ENCODE measurements at regions not wholly inside any gene's neighbourhood (a gene's known extent, or its start where the extent isn't known, plus 50 kb on each side); places are given as distances from the start of the nearest gene placed in this dataset.

DNA sequence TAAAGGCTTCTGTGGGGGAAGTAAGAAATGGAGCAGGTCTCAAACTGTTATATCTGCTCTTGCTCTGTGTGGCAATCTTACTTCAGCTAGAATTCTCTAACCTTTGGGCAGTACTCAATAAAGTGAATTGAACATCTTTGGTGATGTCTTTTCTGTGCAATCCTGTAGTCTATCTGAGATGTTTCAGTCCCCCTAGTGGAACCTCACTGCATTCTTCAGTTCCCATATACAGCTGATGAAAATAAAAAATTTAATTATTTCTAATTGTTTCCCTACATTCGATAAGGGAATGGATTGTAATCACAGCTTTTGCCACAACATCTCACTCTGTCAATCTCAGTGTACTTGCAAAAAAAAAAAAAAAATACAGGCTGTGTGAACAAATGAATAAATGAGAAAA lies 522.6 kb downstream of the DNAJB9 start:
- no peak for DNase-seq
- Histone ChIP-seq H3K4me1 (ENCODE audit: control insufficient read depth in 2 of 2, insufficient read depth in 2 of 2, low read length in 2 of 2) (no peaks in the 10 kb centered on the region), H3K4me3 (ENCODE audit: low read length) (no peak overlapping the region), H3K27me3 (ENCODE audit: control insufficient read depth in 2 of 2, insufficient read depth in 2 of 2, low read length in 2 of 2) (no peaks in the 10 kb centered on the region), H3K27ac (ENCODE audit: low read depth, low read length) (no peak overlapping the region), H3K36me3 (ENCODE audit: control insufficient read depth in 2 of 3, insufficient read depth in 3 of 3, low read length in 3 of 3) (no peaks in the 10 kb centered on the region), H3K9me3 (ENCODE audit: control insufficient read depth in 2 of 3, low read length in 3 of 3) (no peaks in the 10 kb centered on the region)
- ATAC-seq: no peak
- Mint-ChIP-seq H3K36me3 (no peaks in the 10 kb centered on the region), H3K27me3 (no peaks in the 10 kb centered on the region), H3K27ac (no peak overlapping the region), H3K4me3 (no peak overlapping the region), H3K4me1 (no peaks in the 10 kb centered on the region), H3K9me3 (peaks cover 0 to 15% (median 3%) of the 10 kb centered on the region in 11 donors)
- POLR2A ChIA-PET: no interaction called here
- CTCF ChIA-PET: interaction anchor here (0.8 kb wide), 1 partner anchor 12 kb away, joined by 3 read pairs; no protein-coding TSS in a partner anchor
- intact Hi-C loops (cut with micrococcal nuclease): no loop called here

DNA sequence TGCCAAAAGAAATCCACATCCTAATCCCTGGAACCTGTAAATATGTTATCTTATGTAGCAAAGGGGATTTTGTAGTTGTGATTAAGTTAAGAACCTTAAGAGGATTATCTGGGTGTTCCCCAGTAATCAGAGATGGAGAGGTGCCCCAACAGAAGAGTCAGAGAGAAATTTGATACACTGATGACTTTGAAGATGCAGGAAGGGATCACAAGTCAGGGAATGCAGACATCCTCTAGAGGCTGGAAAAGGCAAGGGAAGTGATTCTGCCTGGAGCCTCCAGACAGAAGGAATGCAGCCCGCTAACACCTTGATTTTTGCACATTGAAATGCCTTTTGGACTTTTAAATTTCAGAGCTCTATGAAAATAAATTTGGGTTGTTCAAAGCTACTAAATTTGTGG lies 531.7 kb downstream of the DNAJB9 start:
- Histone ChIP-seq H3K27ac (ENCODE audit: low read depth, low read length) (no peak overlapping the region), H3K4me1 (ENCODE audit: control insufficient read depth in 2 of 2, insufficient read depth in 2 of 2, low read length in 2 of 2) (no peaks in the 10 kb centered on the region), H3K9me3 (ENCODE audit: control insufficient read depth in 2 of 3, low read length in 3 of 3) (no peaks in the 10 kb centered on the region), H3K4me3 (ENCODE audit: low read length) (no peak overlapping the region), H3K36me3 (ENCODE audit: control insufficient read depth in 2 of 3, insufficient read depth in 3 of 3, low read length in 3 of 3) (no peaks in the 10 kb centered on the region), H3K27me3 (ENCODE audit: control insufficient read depth in 2 of 2, insufficient read depth in 2 of 2, low read length in 2 of 2) (no peaks in the 10 kb centered on the region)
- no peak for DNase-seq
- H3K9me3 Mint-ChIP-seq: peaks cover 0 to 14% (median 0%) of the 10 kb centered on the region in 11 donors
- ChIA-PET POLR2A (no interaction called here), CTCF (no interaction called here)
- no peaks in the 10 kb centered on the region for H3K27me3 Mint-ChIP-seq
- no peak overlapping the region for H3K4me3 Mint-ChIP-seq
- H3K4me1 Mint-ChIP-seq: no peaks in the 10 kb centered on the region
- H3K36me3 Mint-ChIP-seq: no peaks in the 10 kb centered on the region
- no peak for ATAC-seq
- no peak overlapping the region for H3K27ac Mint-ChIP-seq
- intact Hi-C loops (cut with micrococcal nuclease): no loop called here

DNA sequence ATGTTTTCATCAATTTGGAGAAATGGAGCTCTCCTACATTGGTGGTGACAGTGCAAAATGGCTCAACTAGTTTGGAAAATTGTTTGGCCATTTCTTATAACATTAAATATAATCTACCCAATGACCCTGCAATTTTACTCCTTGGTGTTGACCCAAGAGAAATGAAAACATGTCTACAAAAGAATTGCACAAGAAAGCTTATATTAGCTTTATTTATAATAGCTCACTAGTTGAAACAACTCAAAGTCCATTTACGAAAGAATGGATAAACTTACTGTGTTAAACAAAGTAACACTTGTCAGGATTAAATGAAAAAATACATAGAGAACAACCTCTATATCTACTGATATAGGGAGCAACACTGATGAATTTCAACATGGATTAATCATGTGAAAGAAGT lies 539.9 kb downstream of the DNAJB9 start:
- H3K27me3 Mint-ChIP-seq: no peaks in the 10 kb centered on the region
- no peak overlapping the region for H3K27ac Mint-ChIP-seq
- Histone ChIP-seq H3K4me1 (ENCODE audit: control insufficient read depth in 2 of 2, insufficient read depth in 2 of 2, low read length in 2 of 2) (no peaks in the 10 kb centered on the region), H3K36me3 (ENCODE audit: control insufficient read depth in 2 of 3, insufficient read depth in 3 of 3, low read length in 3 of 3) (no peaks in the 10 kb centered on the region), H3K27me3 (ENCODE audit: control insufficient read depth in 2 of 2, insufficient read depth in 2 of 2, low read length in 2 of 2) (no peaks in the 10 kb centered on the region), H3K9me3 (ENCODE audit: control insufficient read depth in 2 of 3, low read length in 3 of 3) (no peaks in the 10 kb centered on the region), H3K27ac (ENCODE audit: low read depth, low read length) (no peak overlapping the region), H3K4me3 (ENCODE audit: low read length) (no peak overlapping the region)
- no peaks in the 10 kb centered on the region for H3K36me3 Mint-ChIP-seq
- intact Hi-C loops (cut with micrococcal nuclease): no loop called here
- no peak for ATAC-seq
- no peak overlapping the region for H3K4me3 Mint-ChIP-seq
- DNase-seq: no peak
- POLR2A ChIA-PET: no interaction called here
- H3K4me1 Mint-ChIP-seq: no peaks in the 10 kb centered on the region
- peaks cover 0 to 6% (median 0%) of the 10 kb centered on the region in 11 donors for H3K9me3 Mint-ChIP-seq
- CTCF ChIA-PET: no interaction called here

DNA sequence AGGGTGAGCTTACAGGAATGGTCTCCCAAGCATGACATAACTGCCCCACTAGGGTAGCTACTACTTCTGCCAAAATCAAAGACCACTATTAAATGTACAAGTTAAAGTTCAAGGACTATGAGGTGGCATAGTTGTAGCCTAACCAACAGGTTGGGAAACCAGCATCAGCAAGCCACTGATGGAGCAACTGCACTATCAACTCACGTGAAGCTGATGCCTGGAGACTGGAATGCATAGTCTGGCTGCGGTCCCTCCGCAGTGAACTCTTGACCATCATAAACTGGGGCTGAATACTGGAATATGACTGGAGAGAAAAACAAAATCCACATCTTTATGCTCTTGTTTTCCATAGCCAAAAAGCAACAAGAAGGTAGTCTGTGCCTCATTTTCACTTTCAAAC lies 541.4 kb downstream of the DNAJB9 start:
- no peaks in the 10 kb centered on the region for H3K4me1 Mint-ChIP-seq
- ChIA-PET POLR2A (no interaction called here), CTCF (no interaction called here)
- H3K27me3 Mint-ChIP-seq: no peaks in the 10 kb centered on the region
- no peak overlapping the region for H3K4me3 Mint-ChIP-seq
- no peak overlapping the region for H3K27ac Mint-ChIP-seq
- H3K36me3 Mint-ChIP-seq: no peaks in the 10 kb centered on the region
- peaks cover 0 to 6% (median 0%) of the 10 kb centered on the region in 11 donors for H3K9me3 Mint-ChIP-seq
- no peak for DNase-seq
- H3K9me3 ChIP-seq (ENCODE audit: control insufficient read depth in 2 of 3, low read length in 3 of 3): no peaks in the 10 kb centered on the region
- H3K4me3 ChIP-seq (ENCODE audit: low read length): no peak overlapping the region
- H3K27ac ChIP-seq (ENCODE audit: low read depth, low read length): no peak overlapping the region
- H3K4me1 ChIP-seq (ENCODE audit: control insufficient read depth in 2 of 2, insufficient read depth in 2 of 2, low read length in 2 of 2): no peaks in the 10 kb centered on the region
- ATAC-seq: no peak
- no peaks in the 10 kb centered on the region for H3K27me3 ChIP-seq (ENCODE audit: control insufficient read depth in 2 of 2, insufficient read depth in 2 of 2, low read length in 2 of 2)
- intact Hi-C loops (cut with micrococcal nuclease): no loop called here
- H3K36me3 ChIP-seq (ENCODE audit: control insufficient read depth in 2 of 3, insufficient read depth in 3 of 3, low read length in 3 of 3): no peaks in the 10 kb centered on the region

DNA sequence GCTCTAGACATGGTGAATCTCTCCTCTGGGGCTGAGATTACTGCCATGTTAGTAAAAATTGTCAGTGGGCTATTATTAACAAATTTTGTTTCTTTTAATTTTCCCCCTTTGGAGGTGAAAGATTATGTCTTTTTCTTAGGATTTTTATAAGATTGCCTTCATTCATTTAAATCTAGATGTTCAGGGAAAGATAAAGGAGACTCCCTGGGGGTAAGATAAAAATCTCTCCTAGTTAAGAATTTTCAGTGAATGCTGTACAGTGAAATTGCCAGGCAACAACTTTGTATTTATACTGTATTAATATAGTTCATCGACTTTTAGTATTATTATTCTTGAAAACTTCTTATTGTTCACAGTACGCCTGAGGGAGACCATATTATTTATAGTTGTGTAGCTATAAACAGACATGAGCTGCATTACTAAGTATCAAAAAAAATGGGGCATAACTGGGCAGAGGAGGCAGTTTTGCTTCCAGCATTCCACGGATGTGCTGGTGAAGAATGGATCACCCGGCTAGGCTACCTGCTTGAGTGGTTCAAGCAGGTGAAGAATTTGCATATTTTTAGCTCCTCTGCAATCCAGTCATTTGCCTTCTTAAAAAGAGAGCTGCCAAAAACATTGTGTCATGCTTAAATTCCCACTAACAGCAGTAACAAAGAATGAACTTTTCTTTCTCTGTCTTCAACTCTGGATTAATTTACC lies 552.1 kb downstream of the DNAJB9 start:
- Mint-ChIP-seq H3K36me3 (no peaks in the 10 kb centered on the region), H3K27ac (no peak overlapping the region), H3K9me3 (peaks cover 0 to 5% (median 2%) of the 10 kb centered on the region in 11 donors), H3K4me1 (no peaks in the 10 kb centered on the region), H3K27me3 (no peaks in the 10 kb centered on the region), H3K4me3 (no peak overlapping the region)
- no peaks in the 10 kb centered on the region for H3K9me3 ChIP-seq (ENCODE audit: control insufficient read depth in 2 of 3, low read length in 3 of 3)
- CTCF ChIA-PET: no interaction called here
- no peak overlapping the region for H3K4me3 ChIP-seq (ENCODE audit: low read length)
- H3K4me1 ChIP-seq (ENCODE audit: control insufficient read depth in 2 of 2, insufficient read depth in 2 of 2, low read length in 2 of 2): no peaks in the 10 kb centered on the region
- intact Hi-C loops (cut with micrococcal nuclease): no loop called here
- POLR2A ChIA-PET: no interaction called here
- no peaks in the 10 kb centered on the region for H3K36me3 ChIP-seq (ENCODE audit: control insufficient read depth in 2 of 3, insufficient read depth in 3 of 3, low read length in 3 of 3)
- no peak for ATAC-seq
- no peak overlapping the region for H3K27ac ChIP-seq (ENCODE audit: low read depth, low read length)
- H3K27me3 ChIP-seq (ENCODE audit: control insufficient read depth in 2 of 2, insufficient read depth in 2 of 2, low read length in 2 of 2): no peaks in the 10 kb centered on the region
- DNase-seq: no peak

DNA sequence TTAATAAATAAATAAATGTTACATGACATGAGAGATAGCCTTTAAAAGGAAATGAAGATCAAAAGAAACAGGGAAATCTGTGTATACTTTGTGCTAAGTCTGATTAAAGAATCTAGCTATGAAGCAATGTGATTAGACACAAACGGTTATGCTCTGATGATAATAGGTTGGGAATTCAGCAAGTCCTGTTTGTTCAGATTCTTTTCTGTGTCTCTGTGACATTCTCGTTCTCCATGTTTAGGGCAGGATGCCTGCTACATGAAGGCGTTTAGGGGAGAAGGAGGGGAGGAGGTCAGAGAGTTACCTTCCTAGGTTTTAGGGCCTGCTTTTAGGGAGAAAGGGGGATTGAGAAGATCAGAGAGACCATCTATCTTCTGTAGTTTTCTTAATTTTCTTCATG lies 555.3 kb downstream of the DNAJB9 start:
- no peak overlapping the region for H3K4me3 Mint-ChIP-seq
- no peak overlapping the region for H3K27ac Mint-ChIP-seq
- no peaks in the 10 kb centered on the region for H3K9me3 ChIP-seq (ENCODE audit: control insufficient read depth in 2 of 3, low read length in 3 of 3)
- no peaks in the 10 kb centered on the region for H3K4me1 Mint-ChIP-seq
- no peak overlapping the region for H3K4me3 ChIP-seq (ENCODE audit: low read length)
- H3K27me3 Mint-ChIP-seq: no peaks in the 10 kb centered on the region
- ATAC-seq (no peak), DNase-seq (no peak)
- H3K36me3 ChIP-seq (ENCODE audit: control insufficient read depth in 2 of 3, insufficient read depth in 3 of 3, low read length in 3 of 3): no peaks in the 10 kb centered on the region
- H3K9me3 Mint-ChIP-seq: peaks cover 0 to 14% (median 4%) of the 10 kb centered on the region in 11 donors
- H3K27ac ChIP-seq (ENCODE audit: low read depth, low read length): no peak overlapping the region
- no peaks in the 10 kb centered on the region for H3K4me1 ChIP-seq (ENCODE audit: control insufficient read depth in 2 of 2, insufficient read depth in 2 of 2, low read length in 2 of 2)
- ChIA-PET CTCF (no interaction called here), POLR2A (no interaction called here)
- H3K27me3 ChIP-seq (ENCODE audit: control insufficient read depth in 2 of 2, insufficient read depth in 2 of 2, low read length in 2 of 2): no peaks in the 10 kb centered on the region
- intact Hi-C loops (cut with micrococcal nuclease): no loop called here
- H3K36me3 Mint-ChIP-seq: peaks cover 0 to 8% (median 0%) of the 10 kb centered on the region in 5 donors

DNA sequence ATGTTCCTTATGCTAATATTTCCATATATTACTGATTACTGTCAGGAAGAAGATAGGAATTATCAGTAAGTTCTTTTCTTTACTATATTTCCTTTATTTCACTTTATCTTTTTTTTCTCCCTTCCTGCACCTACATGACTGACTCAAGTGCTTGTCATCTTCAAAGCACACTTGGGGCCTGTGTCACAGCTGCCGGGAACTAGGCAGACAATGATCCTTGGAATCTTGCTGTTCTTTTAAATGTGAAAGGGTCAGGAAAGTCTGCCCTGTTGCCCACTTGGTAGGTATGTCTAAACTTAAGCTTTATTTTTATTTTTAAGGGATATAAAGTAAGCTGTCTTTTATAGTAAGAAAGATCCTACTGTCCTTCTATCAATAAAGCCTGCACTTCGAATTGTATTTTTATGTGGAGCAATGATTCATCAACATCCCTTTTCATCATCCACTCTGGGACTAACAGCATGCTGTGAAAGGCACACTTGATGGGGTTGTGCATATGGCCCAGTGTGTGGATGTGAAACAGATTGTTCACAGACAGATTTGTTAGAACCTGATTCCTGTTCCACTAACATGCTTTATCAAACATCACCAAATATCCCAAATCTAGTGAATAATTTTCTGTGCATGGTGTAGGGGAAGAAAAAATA lies 556.9 kb downstream of the DNAJB9 start:
- no peak for ATAC-seq
- intact Hi-C loops (cut with micrococcal nuclease): no loop called here
- no peaks in the 10 kb centered on the region for H3K27me3 Mint-ChIP-seq
- peaks cover 0 to 16% (median 8%) of the 10 kb centered on the region in 11 donors for H3K9me3 Mint-ChIP-seq
- no peak overlapping the region for H3K4me3 Mint-ChIP-seq
- no peaks in the 10 kb centered on the region for H3K4me1 Mint-ChIP-seq
- Histone ChIP-seq H3K4me3 (ENCODE audit: low read length) (no peak overlapping the region), H3K27ac (ENCODE audit: low read depth, low read length) (no peak overlapping the region), H3K36me3 (ENCODE audit: control insufficient read depth in 2 of 3, insufficient read depth in 3 of 3, low read length in 3 of 3) (no peaks in the 10 kb centered on the region), H3K27me3 (ENCODE audit: control insufficient read depth in 2 of 2, insufficient read depth in 2 of 2, low read length in 2 of 2) (no peaks in the 10 kb centered on the region), H3K9me3 (ENCODE audit: control insufficient read depth in 2 of 3, low read length in 3 of 3) (no peaks in the 10 kb centered on the region), H3K4me1 (ENCODE audit: control insufficient read depth in 2 of 2, insufficient read depth in 2 of 2, low read length in 2 of 2) (no peaks in the 10 kb centered on the region)
- H3K27ac Mint-ChIP-seq: no peak overlapping the region
- ChIA-PET CTCF (no interaction called here), POLR2A (no interaction called here)
- DNase-seq: no peak
- peaks cover 0 to 8% (median 0%) of the 10 kb centered on the region in 5 donors for H3K36me3 Mint-ChIP-seq

All from naive thymus-derived CD4-positive, alpha-beta T cell (primary cell).